GM10266 (cell line): ENCODE measurements at regions not wholly inside any gene's neighbourhood (a gene's known extent, or its start where the extent isn't known, plus 50 kb on each side); places are given as distances from the start of the nearest gene placed in this dataset.

Experiments
- DNase-seq: peaks from one replicate; pipeline ENCODE4 v3.0.0; 2012; ENCODE audit errors: extremely low spot score
- TF ChIP-seq, protein P1 (sequence below): IDR thresholded peaks from 2 replicates; pipeline ENCODE4 v1.5.1; 2012; ENCODE audit warnings: mild to moderate bottlenecking, low read depth; ENCODE audit not compliant: control insufficient read depth, insufficient read depth; ENCODE audit errors: missing control alignments

GRCh38 chr15:37361621-37362020 lies 261.3 kb upstream of the MEIS2 start:
- DNase-seq, result no peak

GRCh38 chr15:37362414-37362813 lies 262.1 kb upstream of the MEIS2 start:
- TF ChIP-seq, protein P1, sequence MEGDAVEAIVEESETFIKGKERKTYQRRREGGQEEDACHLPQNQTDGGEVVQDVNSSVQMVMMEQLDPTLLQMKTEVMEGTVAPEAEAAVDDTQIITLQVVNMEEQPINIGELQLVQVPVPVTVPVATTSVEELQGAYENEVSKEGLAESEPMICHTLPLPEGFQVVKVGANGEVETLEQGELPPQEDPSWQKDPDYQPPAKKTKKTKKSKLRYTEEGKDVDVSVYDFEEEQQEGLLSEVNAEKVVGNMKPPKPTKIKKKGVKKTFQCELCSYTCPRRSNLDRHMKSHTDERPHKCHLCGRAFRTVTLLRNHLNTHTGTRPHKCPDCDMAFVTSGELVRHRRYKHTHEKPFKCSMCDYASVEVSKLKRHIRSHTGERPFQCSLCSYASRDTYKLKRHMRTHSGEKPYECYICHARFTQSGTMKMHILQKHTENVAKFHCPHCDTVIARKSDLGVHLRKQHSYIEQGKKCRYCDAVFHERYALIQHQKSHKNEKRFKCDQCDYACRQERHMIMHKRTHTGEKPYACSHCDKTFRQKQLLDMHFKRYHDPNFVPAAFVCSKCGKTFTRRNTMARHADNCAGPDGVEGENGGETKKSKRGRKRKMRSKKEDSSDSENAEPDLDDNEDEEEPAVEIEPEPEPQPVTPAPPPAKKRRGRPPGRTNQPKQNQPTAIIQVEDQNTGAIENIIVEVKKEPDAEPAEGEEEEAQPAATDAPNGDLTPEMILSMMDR, result no peak
- DNase-seq, result no peak

More at GRCh38 chr15:37361621-37362020, 261.3 kb upstream of the MEIS2 start:
- TF ChIP-seq, protein P1, result no peak

- TF ChIP-seq, protein P1, result no peak
Measured at GRCh38 chr15:37368961-37369360, 268.6 kb upstream of the MEIS2 start.

GRCh38 chr15:37370941-37371340 lies 270.6 kb upstream of the MEIS2 start:
- TF ChIP-seq, protein P1, result no peak
- DNase-seq, result no peak

More at GRCh38 chr15:37368961-37369360, 268.6 kb upstream of the MEIS2 start:
- no peak for DNase-seq

DNA sequence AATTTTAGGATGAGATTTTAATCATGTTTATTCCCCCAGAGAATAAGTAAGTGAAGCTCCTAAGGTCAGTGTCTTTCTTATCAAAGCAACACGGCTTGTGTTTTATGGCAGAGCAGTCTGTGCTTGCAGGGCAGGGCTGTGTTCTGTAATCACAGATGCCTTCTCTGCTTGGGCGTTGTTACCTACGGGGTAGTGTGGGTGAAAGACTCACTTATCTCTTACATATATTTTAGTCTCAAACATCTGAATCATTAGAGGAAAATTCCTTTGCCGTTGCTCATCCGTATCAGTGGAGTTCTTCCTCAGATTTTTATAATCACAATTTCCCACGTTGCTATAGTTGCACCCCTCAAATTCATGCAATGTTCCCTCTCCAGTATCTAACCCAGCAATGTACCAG lies 271.7 kb upstream of the MEIS2 start:
- no peak for DNase-seq
- TF ChIP-seq, protein P1, result no peak

DNA sequence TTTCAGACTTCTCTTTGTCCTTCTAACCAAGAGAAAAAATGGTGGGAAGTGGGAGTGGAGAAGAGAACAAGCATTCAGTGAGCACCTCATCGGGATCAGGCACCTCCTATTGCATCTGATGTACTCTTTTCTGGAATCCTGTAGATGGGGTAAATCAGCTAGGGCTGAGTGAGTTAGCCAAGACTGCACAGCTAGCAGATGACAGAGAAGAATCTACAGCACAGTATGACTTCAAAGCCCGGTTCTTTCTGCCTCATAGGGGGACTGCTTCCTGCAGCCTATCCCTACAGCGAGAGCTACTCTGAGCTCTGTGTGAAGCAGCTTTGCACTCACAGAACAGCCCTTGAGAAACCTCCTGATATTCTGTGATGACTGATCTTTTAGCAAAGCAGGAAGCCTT lies 275.2 kb upstream of the MEIS2 start:
- DNase-seq, result no peak
- TF ChIP-seq, protein P1, result no peak

- no peak for DNase-seq
- TF ChIP-seq, protein P1, result no peak
Measured at GRCh38 chr15:37377428-37377827, 277.1 kb upstream of the MEIS2 start.
